ENCODE measurements at regions not wholly inside any gene's neighbourhood (a gene's known extent, or its start where the extent isn't known, plus 50 kb on each side); places are given as distances from the start of the nearest gene placed in this dataset.
"Not testable (repeated sequence)": the region's sequence is repeated elsewhere in the genome, so short reads cannot be mapped to it uniquely, and the experiment has no call there.

DNA sequence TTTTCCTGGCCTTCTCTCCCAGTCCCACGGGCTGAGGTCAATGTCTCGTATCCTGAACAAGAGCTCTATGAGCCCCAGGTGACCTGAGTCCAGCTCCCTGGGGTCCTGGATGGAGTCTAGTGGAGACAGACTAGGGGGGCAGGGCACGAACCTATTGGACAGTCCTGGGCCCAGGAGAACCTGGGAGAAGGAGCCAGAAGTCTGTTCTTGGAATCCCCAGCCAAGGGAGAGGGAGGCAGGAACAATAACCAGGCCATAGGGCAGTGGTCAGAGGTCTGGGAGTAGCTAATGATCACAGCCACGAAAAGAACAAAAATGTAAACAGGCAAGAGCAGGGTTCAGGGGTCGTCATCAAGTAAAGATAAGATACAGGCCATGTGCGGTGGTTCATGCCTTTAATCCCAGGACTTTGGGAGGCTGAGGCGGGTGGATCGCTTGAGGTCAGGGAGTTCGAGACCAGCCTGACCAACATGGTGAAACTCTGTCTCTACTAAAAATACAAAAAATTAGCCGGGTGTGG, 60.8 kb downstream of the COPRS start:
- H3K36me3 Mint-ChIP-seq (ENCODE audit: insufficient read depth): no peaks in the 10 kb centered on the region
- ATAC-seq (replicated peaks; ENCODE audit: extremely low read depth, poor library complexity, severe bottlenecking) (no peak), DNase-seq (ENCODE audit: low spot score in 2 of 2) (no peak)
- no peaks in the 10 kb centered on the region for H3K4me1 Mint-ChIP-seq
- H3K27ac Mint-ChIP-seq (ENCODE audit: low read depth): peak overlapping the region; percentile 53
- H3K27me3 Mint-ChIP-seq: peaks cover 12% of the 10 kb centered on the region
- no peaks in the 10 kb centered on the region for H3K9me3 Mint-ChIP-seq
- H3K4me3 Mint-ChIP-seq: no peak overlapping the region

DNA sequence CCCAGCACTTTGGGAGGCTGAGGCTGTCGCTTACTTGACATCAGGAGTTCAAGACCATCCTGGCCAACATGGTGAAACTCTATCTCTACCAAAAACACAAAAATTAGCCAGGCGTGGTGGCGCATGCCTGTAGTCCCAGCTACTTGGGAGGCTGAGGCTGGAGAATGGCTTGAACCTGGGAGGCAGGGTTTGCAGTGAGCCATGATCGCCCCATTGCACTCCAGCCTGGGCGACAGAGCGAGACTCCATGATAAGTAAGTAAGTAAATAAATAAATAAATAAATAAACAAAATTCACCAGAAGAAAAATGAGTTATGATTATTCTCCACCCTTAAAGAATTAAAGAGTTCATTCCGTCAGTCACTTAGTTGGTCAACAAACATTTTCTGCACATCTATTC, 63.1 kb downstream of the COPRS start:
- peaks cover 31% of the 10 kb centered on the region for H3K27me3 Mint-ChIP-seq
- H3K36me3 Mint-ChIP-seq (ENCODE audit: insufficient read depth); H3K4me1 Mint-ChIP-seq; ATAC-seq (replicated peaks; ENCODE audit: extremely low read depth, poor library complexity, severe bottlenecking); DNase-seq (ENCODE audit: low spot score in 2 of 2); H3K4me3 Mint-ChIP-seq; H3K27ac Mint-ChIP-seq (ENCODE audit: low read depth); H3K9me3 Mint-ChIP-seq: not testable (repeated sequence)

DNA sequence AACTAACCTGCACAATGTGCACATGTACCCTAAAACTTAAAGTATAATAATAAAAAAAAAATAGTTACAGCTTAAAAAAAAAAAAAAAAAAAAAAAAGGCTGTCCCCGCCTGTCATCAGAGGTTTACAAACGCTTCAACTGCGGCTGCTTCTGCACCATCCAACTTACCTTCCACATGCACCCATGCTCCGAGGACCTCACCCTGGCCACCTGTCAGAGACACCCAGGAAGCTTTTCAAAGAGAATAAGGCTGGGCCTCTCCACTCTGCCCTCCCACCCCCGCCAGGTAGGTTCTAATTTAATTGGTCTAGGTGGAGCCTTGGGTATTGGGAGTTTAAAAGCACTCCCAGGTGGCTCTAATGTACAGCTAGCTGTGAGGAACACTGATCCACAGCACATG, 64.9 kb downstream of the COPRS start:
- Mint-ChIP-seq H3K36me3 (ENCODE audit: insufficient read depth) (no peaks in the 10 kb centered on the region), H3K27ac (ENCODE audit: low read depth) (no peak overlapping the region), H3K4me3 (no peak overlapping the region), H3K9me3 (no peaks in the 10 kb centered on the region), H3K27me3 (peaks cover 35% of the 10 kb centered on the region), H3K4me1 (no peaks in the 10 kb centered on the region)
- ATAC-seq (replicated peaks; ENCODE audit: extremely low read depth, poor library complexity, severe bottlenecking) (no peak), DNase-seq (ENCODE audit: low spot score in 2 of 2) (no peak)

DNA sequence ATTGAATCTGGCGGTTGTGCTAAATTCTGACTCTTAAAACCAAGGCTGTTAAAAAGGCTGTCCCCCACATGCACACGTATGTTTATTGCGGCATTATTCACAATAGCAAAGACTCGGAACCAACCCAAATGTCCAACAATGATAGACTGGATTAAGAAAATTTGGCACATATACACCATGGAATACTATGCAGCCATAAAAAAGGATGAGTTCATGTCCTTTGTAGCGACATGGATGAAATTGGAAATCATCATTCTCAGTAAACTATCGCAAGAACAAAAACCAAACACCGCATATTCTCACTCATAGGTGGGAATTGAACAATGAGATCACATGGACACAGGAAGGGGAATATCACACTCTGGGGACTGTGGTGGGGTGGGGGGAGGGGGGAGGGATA, 65.4 kb downstream of the COPRS start:
- not testable (repeated sequence) for H3K9me3 Mint-ChIP-seq; H3K27ac Mint-ChIP-seq (ENCODE audit: low read depth); H3K36me3 Mint-ChIP-seq (ENCODE audit: insufficient read depth); ATAC-seq (replicated peaks; ENCODE audit: extremely low read depth, poor library complexity, severe bottlenecking); DNase-seq (ENCODE audit: low spot score in 2 of 2); H3K4me1 Mint-ChIP-seq; H3K4me3 Mint-ChIP-seq
- H3K27me3 Mint-ChIP-seq: peaks cover 35% of the 10 kb centered on the region

DNA sequence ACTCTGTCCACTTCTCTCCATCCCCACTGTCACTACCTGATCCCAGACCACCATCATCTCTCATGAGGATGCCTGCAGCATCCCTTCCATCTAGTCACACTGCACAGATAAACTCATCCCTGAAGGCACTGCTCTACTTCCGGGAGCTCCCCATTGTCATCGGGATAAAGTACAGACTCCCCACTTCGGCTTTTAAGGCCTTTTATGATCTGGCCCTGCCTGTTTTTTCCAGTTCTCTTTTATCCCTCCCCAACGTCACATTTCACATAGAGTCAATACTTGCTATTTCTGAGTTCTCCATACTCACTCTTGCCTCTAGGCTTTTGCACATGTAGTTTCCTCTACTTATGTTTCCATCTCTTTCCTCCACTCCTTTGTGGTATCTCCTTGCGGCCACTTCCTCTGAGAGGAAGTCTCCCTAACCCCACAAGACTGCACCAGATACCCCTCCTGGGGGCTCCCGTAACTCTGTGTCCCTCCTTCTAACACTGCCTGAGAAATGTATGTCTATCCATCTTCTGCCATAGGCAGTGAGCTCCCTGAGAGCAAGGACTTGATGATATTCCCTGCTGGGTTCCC, 66.9 kb downstream of the COPRS start:
- H3K36me3 Mint-ChIP-seq (ENCODE audit: insufficient read depth): no peaks in the 10 kb centered on the region
- no peak overlapping the region for H3K4me3 Mint-ChIP-seq
- ATAC-seq (replicated peaks; ENCODE audit: extremely low read depth, poor library complexity, severe bottlenecking) (no peak), DNase-seq (ENCODE audit: low spot score in 2 of 2) (no peak)
- no peak overlapping the region for H3K27ac Mint-ChIP-seq (ENCODE audit: low read depth)
- H3K4me1 Mint-ChIP-seq: no peaks in the 10 kb centered on the region
- peaks cover 32% of the 10 kb centered on the region for H3K27me3 Mint-ChIP-seq
- no peaks in the 10 kb centered on the region for H3K9me3 Mint-ChIP-seq

DNA sequence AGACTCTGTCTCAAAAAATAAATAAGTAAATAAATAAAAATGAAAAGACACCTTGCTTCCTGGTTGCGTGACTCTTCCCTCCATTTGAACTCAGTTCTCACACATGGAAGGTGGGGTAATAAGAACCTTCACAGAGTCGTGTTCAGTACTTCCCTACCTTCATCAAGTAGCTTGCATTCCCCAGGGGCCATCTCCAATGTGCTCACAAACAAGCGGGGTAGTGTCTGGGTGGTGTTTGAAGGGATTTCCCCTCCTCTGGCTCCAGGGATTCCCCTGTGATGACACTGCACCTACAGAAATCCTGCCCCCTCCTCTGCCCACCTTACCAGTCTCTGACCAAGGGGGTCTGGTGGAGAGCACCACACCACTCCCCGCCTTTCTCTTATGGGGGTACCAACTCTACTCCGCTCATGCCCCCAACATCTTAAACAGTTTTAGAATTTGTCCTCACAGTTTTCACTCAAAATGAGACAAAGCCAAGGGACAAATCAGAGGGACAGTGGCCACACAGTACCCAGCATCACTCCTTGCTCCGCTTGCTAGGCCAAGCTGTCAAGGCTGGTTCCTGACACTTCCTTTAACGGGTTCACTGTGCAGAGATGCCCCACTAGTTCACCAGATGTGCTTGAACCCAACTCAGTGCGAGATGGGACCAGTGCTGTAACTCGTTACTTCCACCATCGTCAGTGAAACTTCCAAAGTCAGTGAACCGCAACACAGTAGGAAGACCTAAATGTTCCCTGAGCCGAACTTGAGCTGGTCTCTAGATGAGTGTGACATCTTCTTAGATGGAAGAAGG, 69.1 kb downstream of the COPRS start:
- ATAC-seq (replicated peaks; ENCODE audit: extremely low read depth, poor library complexity, severe bottlenecking) (no peak), DNase-seq (ENCODE audit: low spot score in 2 of 2) (no peak)
- H3K36me3 Mint-ChIP-seq (ENCODE audit: insufficient read depth): no peaks in the 10 kb centered on the region
- no peak overlapping the region for H3K27ac Mint-ChIP-seq (ENCODE audit: low read depth)
- H3K9me3 Mint-ChIP-seq: no peaks in the 10 kb centered on the region
- no peaks in the 10 kb centered on the region for H3K4me1 Mint-ChIP-seq
- peaks cover 23% of the 10 kb centered on the region for H3K27me3 Mint-ChIP-seq
- H3K4me3 Mint-ChIP-seq: no peak overlapping the region

DNA sequence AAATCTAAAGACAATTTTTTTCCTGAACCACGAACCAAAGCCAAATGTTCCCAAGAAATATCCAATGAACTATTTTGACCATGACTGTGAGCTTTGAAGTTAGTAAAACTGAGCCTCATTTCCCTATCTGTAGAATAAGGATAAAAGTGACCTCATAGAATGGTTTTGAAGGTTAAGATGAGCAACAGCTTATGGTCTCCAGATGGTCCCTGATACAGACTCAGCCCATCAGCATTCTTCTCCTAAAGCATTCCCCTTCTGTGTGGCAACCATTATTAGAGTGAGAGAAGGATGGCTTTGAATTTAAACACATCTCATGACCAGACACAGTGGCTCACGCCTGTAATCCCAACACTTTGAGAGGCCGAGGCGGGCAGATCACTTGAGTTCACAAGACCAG, 70.1 kb downstream of the COPRS start:
- no peaks in the 10 kb centered on the region for H3K36me3 Mint-ChIP-seq (ENCODE audit: insufficient read depth)
- no peaks in the 10 kb centered on the region for H3K9me3 Mint-ChIP-seq
- no peak overlapping the region for H3K27ac Mint-ChIP-seq (ENCODE audit: low read depth)
- no peak overlapping the region for H3K4me3 Mint-ChIP-seq
- H3K27me3 Mint-ChIP-seq: peaks cover 23% of the 10 kb centered on the region
- DNase-seq (ENCODE audit: low spot score in 2 of 2): no peak
- no peaks in the 10 kb centered on the region for H3K4me1 Mint-ChIP-seq
- ATAC-seq (replicated peaks; ENCODE audit: extremely low read depth, poor library complexity, severe bottlenecking): no peak

DNA sequence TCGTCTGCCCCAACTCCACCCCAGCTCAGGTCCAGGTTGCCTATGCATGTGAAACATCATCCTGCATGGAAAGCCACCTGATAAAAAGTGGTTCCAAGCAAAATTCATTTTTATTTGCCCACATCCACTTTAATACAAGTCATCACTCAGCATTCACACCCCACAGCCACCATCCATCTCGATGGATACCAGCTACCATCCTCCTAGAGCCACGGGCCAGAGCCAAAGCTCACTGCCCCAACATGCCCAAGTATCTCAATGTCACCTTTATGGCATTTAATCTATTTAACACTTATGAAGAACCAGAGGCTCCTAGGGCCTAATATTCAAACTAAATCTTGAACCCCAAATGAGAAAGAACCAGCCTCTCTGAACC, 70.5 kb downstream of the COPRS start:
- H3K27ac Mint-ChIP-seq (ENCODE audit: low read depth): no peak overlapping the region
- H3K36me3 Mint-ChIP-seq (ENCODE audit: insufficient read depth): no peaks in the 10 kb centered on the region
- ATAC-seq (replicated peaks; ENCODE audit: extremely low read depth, poor library complexity, severe bottlenecking): no peak
- no peak for DNase-seq (ENCODE audit: low spot score in 2 of 2)
- H3K4me1 Mint-ChIP-seq: no peaks in the 10 kb centered on the region
- H3K4me3 Mint-ChIP-seq: no peak overlapping the region
- H3K27me3 Mint-ChIP-seq: peaks cover 26% of the 10 kb centered on the region
- H3K9me3 Mint-ChIP-seq: no peaks in the 10 kb centered on the region

DNA sequence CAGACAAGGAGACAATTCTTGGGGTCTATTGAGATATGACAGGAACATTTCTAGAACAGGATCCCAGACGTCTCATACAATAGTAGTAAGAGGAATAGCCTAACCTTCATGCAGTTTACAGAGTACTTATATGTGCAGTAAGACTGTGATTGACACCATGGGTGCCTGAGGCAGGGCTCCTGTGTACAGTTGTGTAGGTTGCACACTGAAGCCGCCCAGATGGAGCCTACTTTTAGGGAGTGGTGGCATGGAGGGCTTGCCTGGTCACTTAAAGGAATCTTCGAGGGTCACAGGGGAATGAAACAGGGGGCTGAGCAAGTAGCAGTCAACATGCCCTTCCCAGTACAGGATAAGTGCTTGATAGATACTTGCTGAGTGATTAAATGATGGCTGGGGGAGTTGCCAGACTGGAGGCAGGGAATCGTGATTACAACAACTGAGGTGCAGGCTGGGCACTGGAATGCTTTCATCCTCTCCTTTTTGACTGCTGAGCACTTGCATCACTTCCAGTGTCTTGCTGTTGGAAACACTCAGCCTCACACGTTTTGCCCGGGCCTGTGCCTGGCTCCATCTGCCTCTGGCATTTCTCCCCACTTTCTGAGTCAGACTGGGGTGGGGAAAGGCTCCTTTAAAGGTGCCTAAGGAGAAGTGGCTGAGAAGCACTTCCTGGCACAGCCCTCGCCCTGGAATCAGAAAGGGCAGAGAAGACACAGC, 71.0 kb downstream of the COPRS start:
- DNase-seq (ENCODE audit: low spot score in 2 of 2) (no peak), ATAC-seq (replicated peaks; ENCODE audit: extremely low read depth, poor library complexity, severe bottlenecking) (no peak)
- H3K36me3 Mint-ChIP-seq (ENCODE audit: insufficient read depth): no peaks in the 10 kb centered on the region
- no peaks in the 10 kb centered on the region for H3K4me1 Mint-ChIP-seq
- H3K9me3 Mint-ChIP-seq: no peaks in the 10 kb centered on the region
- H3K27ac Mint-ChIP-seq (ENCODE audit: low read depth): no peak overlapping the region
- H3K4me3 Mint-ChIP-seq: no peak overlapping the region
- H3K27me3 Mint-ChIP-seq: peaks cover 30% of the 10 kb centered on the region

DNA sequence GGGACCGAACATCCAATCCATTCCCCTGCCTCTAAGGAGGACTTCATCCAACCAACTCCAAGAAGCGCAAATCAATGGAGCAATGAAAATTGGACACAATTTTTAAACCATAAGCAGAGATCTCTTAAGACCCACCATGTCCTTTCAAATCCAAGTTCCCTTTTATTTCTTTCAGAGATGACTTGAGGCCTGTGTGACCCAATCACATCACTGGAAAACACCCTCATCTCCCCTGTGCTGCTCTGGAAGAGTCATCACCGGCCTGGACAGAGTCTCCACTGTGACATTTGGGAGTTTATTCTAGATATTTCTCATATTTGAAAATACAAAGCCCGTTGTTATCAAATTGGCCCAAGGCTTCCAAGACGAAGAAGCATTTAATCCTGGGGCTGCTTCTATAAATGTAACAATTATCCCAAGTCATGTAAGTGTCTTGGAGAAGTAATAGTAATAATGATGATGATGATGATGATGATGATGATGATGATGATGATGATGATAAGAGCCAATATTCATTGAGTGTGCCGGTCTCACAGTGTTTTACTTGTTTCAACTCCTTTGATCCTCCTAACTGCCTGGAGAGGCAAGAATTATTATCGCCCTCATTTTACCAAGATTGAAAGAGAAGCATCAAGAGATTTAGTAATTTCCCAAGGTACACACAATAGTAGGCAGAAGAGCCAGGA, 72.1 kb downstream of the COPRS start:
- no peaks in the 10 kb centered on the region for H3K9me3 Mint-ChIP-seq
- H3K4me1 Mint-ChIP-seq: no peaks in the 10 kb centered on the region
- peaks cover 30% of the 10 kb centered on the region for H3K27me3 Mint-ChIP-seq
- ATAC-seq (replicated peaks; ENCODE audit: extremely low read depth, poor library complexity, severe bottlenecking) (no peak), DNase-seq (ENCODE audit: low spot score in 2 of 2) (no peak)
- H3K36me3 Mint-ChIP-seq (ENCODE audit: insufficient read depth): no peaks in the 10 kb centered on the region
- no peak overlapping the region for H3K27ac Mint-ChIP-seq (ENCODE audit: low read depth)
- no peak overlapping the region for H3K4me3 Mint-ChIP-seq

DNA sequence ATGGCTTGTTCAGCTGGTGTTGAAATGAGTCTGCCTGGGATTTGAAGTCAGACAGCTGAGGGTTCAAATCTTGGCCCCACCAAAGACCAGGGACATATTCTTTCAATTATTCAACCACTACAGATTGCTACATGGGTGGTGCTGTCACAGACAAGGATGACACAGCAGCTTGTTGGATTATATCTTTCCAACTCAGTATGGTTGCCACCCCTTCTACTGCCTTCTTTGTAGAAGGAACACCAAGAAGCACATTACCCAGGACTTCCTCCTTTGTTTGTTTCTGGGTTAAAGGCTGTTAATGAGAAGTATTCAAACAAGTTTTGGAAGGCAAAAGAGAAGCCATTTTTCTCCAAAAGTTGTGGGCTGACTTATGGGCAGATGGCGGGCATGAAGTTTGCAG, 78.6 kb downstream of the COPRS start:
- Mint-ChIP-seq H3K4me1 (no peaks in the 10 kb centered on the region), H3K36me3 (ENCODE audit: insufficient read depth) (no peaks in the 10 kb centered on the region), H3K27me3 (peaks cover 50% of the 10 kb centered on the region), H3K9me3 (no peaks in the 10 kb centered on the region), H3K4me3 (no peak overlapping the region), H3K27ac (ENCODE audit: low read depth) (no peak overlapping the region)
- ATAC-seq (replicated peaks; ENCODE audit: extremely low read depth, poor library complexity, severe bottlenecking) (no peak), DNase-seq (ENCODE audit: low spot score in 2 of 2) (no peak)

DNA sequence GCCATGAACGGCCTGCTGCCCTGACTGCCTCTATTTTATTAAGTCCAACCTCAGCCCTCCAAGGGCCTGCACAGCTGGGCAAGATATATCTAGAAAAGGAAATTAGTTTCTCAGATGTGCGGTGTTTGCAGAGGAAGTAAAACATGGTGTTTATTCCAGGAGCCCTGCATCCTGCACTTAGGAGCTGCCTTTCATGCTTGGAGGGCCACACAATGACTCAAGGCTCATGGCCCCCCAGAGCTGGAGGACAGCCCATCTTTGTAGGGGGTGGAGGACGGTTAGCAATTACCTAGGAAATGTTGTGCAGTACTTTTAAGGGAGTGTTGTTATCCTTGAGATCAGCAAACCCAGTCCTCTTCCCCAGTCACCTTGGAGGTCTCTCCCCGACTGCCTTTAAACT, 80.5 kb downstream of the COPRS start:
- peaks cover 57% of the 10 kb centered on the region for H3K27me3 Mint-ChIP-seq
- H3K4me3 Mint-ChIP-seq: no peak overlapping the region
- H3K4me1 Mint-ChIP-seq: no peaks in the 10 kb centered on the region
- no peaks in the 10 kb centered on the region for H3K9me3 Mint-ChIP-seq
- DNase-seq (ENCODE audit: low spot score in 2 of 2): no peak
- peaks cover 3% of the 10 kb centered on the region for H3K36me3 Mint-ChIP-seq (ENCODE audit: insufficient read depth)
- ATAC-seq (replicated peaks; ENCODE audit: extremely low read depth, poor library complexity, severe bottlenecking): no peak
- no peak overlapping the region for H3K27ac Mint-ChIP-seq (ENCODE audit: low read depth)
